GM23338 (cell line): ENCODE measurements at regions not wholly inside any gene's neighbourhood (a gene's known extent, or its start where the extent isn't known, plus 50 kb on each side); places are given as distances from the start of the nearest gene placed in this dataset.

ENCODE experiments used
- CTCF ChIP-seq, 2 experiments: fragments of 200-600 bp in 1 of 2; sonication (generic) in 1 of 2; conservative IDR thresholded peaks; 2 replicates each; pipeline versions ENCODE4 v1.5.1 to v1.6.1; 2016 to 2017; ENCODE audit warnings: antibody characterized with exemption in 2 of 2, low read depth in 2 of 2, mild to moderate bottlenecking in 2 of 2, moderate library complexity in 1 of 2
- EZH2 ChIP-seq: fragments of 200-600 bp; sonication (generic); IDR thresholded peaks from one replicate; pipeline ENCODE4 v1.8.0; 2017; ENCODE audit warnings: antibody characterized with exemption, mild to moderate bottlenecking, low read depth; ENCODE audit not compliant: unreplicated experiment
- EZH2phosphoT487 ChIP-seq: fragments of 200-600 bp; sonication (generic); IDR thresholded peaks from one replicate; pipeline ENCODE4 v1.8.1; 2018; ENCODE audit warnings: antibody characterized with exemption; ENCODE audit not compliant: unreplicated experiment
- JUNB ChIP-seq: IDR thresholded peaks from one replicate; pipeline ENCODE4 v1.6.1; 2016; ENCODE audit warnings: antibody characterized with exemption; ENCODE audit not compliant: unreplicated experiment
- NANOG ChIP-seq: IDR thresholded peaks from 2 replicates; pipeline ENCODE4 v1.6.1; 2016; ENCODE audit warnings: antibody characterized with exemption, borderline replicate concordance
- POLR2AphosphoS5 ChIP-seq: IDR thresholded peaks from 2 replicates; pipeline ENCODE4 v1.6.1; 2016; ENCODE audit warnings: antibody characterized with exemption, low read depth
- REST ChIP-seq: IDR thresholded peaks from one replicate; pipeline ENCODE4 v1.6.1; 2018; ENCODE audit warnings: antibody characterized with exemption; ENCODE audit not compliant: unreplicated experiment
- STAT1 ChIP-seq: IDR thresholded peaks from one replicate; pipeline ENCODE4 v1.6.1; 2016; ENCODE audit warnings: antibody characterized with exemption; ENCODE audit not compliant: unreplicated experiment

- TF ChIP-seq CTCF (conservative IDR thresholded peaks at IDR 0.05; ENCODE audit: low read depth in 2 of 2): no peak
- no peak for TF ChIP-seq EZH2
- TF ChIP-seq POLR2AphosphoS5: no peak
- TF ChIP-seq REST: no peak
- no peak for TF ChIP-seq STAT1
- no peak for TF ChIP-seq NANOG
- no peak for TF ChIP-seq EZH2phosphoT487
- no peak for TF ChIP-seq JUNB
These were observed 248.6 kb upstream of the JADE1 start for GRCh38 chr4:128560754-128561495.
